ENCODE measurements at regions not wholly inside any gene's neighbourhood (a gene's known extent, or its start where the extent isn't known, plus 50 kb on each side); places are given as distances from the start of the nearest gene placed in this dataset.

DNA sequence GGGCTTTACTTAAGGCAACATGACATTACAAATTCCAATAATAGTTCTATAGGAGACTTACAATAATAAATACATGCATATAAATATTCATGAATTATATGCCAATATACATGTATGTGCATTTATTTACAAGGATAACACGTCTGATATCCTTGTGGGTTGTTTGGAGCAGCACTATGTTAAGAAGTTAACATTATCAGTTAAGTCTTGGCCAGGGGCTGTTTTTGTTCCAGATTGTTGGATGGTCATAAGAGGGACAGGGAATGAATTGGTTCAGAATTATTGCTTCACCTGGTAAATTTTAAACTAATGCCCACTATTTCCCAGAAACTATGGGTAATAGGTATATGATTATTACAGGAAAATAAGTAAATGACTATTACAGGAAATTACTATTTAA, 81.3 kb upstream of the MMS22L start:
- Histone ChIP-seq H2BK20ac (ENCODE audit: low read length) (no peak overlapping the region), H4K91ac (replicated peaks; ENCODE audit: insufficient read length, low read length) (no peak overlapping the region), H4K8ac (ENCODE audit: extremely low read depth, insufficient read depth, low read length) (no peak overlapping the region), H3K4me3 (ENCODE audit: extremely low read depth in 1 of 4, insufficient read depth in 2 of 4, low read depth in 3 of 4, low read length in 4 of 4) (no peak overlapping the region), H3K9ac (replicated peaks in 1 of 4; ENCODE audit: extremely low read depth in 1 of 4, low read depth in 3 of 4, low read length in 3 of 4) (no peak overlapping the region), H2BK15ac (ENCODE audit: low read length) (no peak overlapping the region), H3K4me2 (ENCODE audit: insufficient read depth in 1 of 2, low read depth in 2 of 2, low read length in 2 of 2) (no peak overlapping the region), H3K79me1 (ENCODE audit: low read depth, low read length) (no peaks in the 10 kb centered on the region), H3K9me3 (ENCODE audit: insufficient read depth in 2 of 2, low read depth in 1 of 2, low read length in 1 of 2) (no peaks in the 10 kb centered on the region), H3K4ac (replicated peaks; ENCODE audit: insufficient read length, low read depth, low read length) (no peak overlapping the region), H3K36me3 (ENCODE audit: control insufficient read depth in 2 of 4, insufficient read depth in 4 of 4, low read length in 3 of 4) (no peaks in the 10 kb centered on the region), H3K27ac (ENCODE audit: low read depth, low read length) (no peak overlapping the region), H3K18ac (ENCODE audit: extremely low read depth, low read length) (no peak overlapping the region), H3K14ac (ENCODE audit: insufficient read length) (no peak overlapping the region), H3K23me2 (ENCODE audit: low read depth, low read length) (no peaks in the 10 kb centered on the region), H4K5ac (ENCODE audit: insufficient read length, low read depth, low read length) (no peak overlapping the region), H3K23ac (ENCODE audit: insufficient read length) (no peak overlapping the region), H3K4me1 (replicated peaks in 1 of 4; ENCODE audit: control insufficient read depth in 3 of 4, insufficient read depth in 4 of 4, low read length in 3 of 4) (no peaks in the 10 kb centered on the region), H2BK5ac (ENCODE audit: low read depth, low read length) (no peak overlapping the region), H2AK5ac (ENCODE audit: low read depth, low read length) (no peak overlapping the region), H2BK120ac (replicated peaks; ENCODE audit: low read depth, low read length) (no peak overlapping the region), H2BK12ac (ENCODE audit: low read depth, low read length) (no peak overlapping the region), H4K20me1 (replicated peaks in 1 of 2; ENCODE audit: control insufficient read depth in 1 of 2, insufficient read depth in 2 of 2, low read length in 2 of 2) (no peaks in the 10 kb centered on the region), H3K27me3 (replicated peaks in 1 of 4; ENCODE audit: control insufficient read depth in 3 of 4, extremely low read depth in 1 of 4, insufficient read depth in 3 of 4, low read length in 3 of 4) (no peaks in the 10 kb centered on the region), H3K56ac (replicated peaks; ENCODE audit: insufficient read length, low read depth, low read length) (no peak overlapping the region), H2AFZ (ENCODE audit: low read length) (no peak overlapping the region), H3K79me2 (ENCODE audit: control insufficient read depth in 1 of 2, insufficient read depth in 2 of 2, low read length in 2 of 2) (no peaks in the 10 kb centered on the region)
- 83% methylated on average over 1 of the region's 1 CpG; no CpG with 5 or more reads in 1 of the 2 experiments for WGBS, 2 experiments (ENCODE audit: extremely low coverage in 1 of 2, insufficient coverage in 1 of 2, insufficient read length in 1 of 2, insufficient replicate concordance in 2 of 2, low coverage in 1 of 2, low lambda C conversion rate in 2 of 2, missing lambda C conversion rate in 1 of 2)
- FAIRE-seq (no peak), DNase-seq (ENCODE audit: low read depth in 1 of 2, low spot score in 2 of 2) (no peak)
- ChIA-PET CTCF (ENCODE audit: partially characterized antibody) (no interaction called here), POLR2A (ENCODE audit: partially characterized antibody) (no interaction called here)
- no peak for TF ChIP-seq TBP (IDR thresholded peaks at IDR 0.05; ENCODE audit: low read depth, low read length)
- TF ChIP-seq CHD2 (IDR thresholded peaks at IDR 0.05; ENCODE audit: low read length), result no peak
- no peak for TF ChIP-seq BCL11A (IDR thresholded peaks at IDR 0.05; ENCODE audit: low read depth in 2 of 2, low read length in 2 of 2)
- TF ChIP-seq RAD21 (IDR thresholded peaks at IDR 0.05 in 1 of 2, conservative IDR thresholded peaks at IDR 0.05 in 1 of 2; ENCODE audit: low read depth in 2 of 2, low read length in 2 of 2), result no peak
- no peak for TF ChIP-seq CTBP2 (IDR thresholded peaks at IDR 0.05; ENCODE audit: borderline replicate concordance, insufficient read depth, insufficient read length, low read length)
